DOHH2 (cell line): ENCODE measurements at regions not wholly inside any gene's neighbourhood (a gene's known extent, or its start where the extent isn't known, plus 50 kb on each side); places are given as distances from the start of the nearest gene placed in this dataset.

Experiments
- H3F3A ChIP-seq: fragments of 200-600 bp; sonication (generic), shearing (Covaris generic); 2 replicates; pipeline ENCODE4 v1.6.0; 2016; ENCODE audit warnings: antibody characterized with exemption, mild to moderate bottlenecking; ENCODE audit not compliant: control insufficient read depth, insufficient read depth
- H3K27ac ChIP-seq: fragments of 200-600 bp; sonication (generic); 2 replicates; pipeline ENCODE4 v1.5.1; 2014; ENCODE audit warnings: low read depth, mild to moderate bottlenecking, low read length, moderate library complexity
- H3K27me3 ChIP-seq: fragments of 200-600 bp; sonication (generic); 2 replicates; pipeline ENCODE4 v1.6.1; 2014; ENCODE audit warnings: mild to moderate bottlenecking, low read length, mixed read lengths; ENCODE audit not compliant: control insufficient read depth
- H3K36me3 ChIP-seq: fragments of 200-600 bp; sonication (generic); 2 replicates; pipeline ENCODE4 v1.6.1; 2014; ENCODE audit warnings: mild to moderate bottlenecking, low read length, moderate library complexity, mixed read lengths; ENCODE audit not compliant: control insufficient read depth
- H3K4me1 ChIP-seq: fragments of 200-600 bp; sonication (generic); 2 replicates; pipeline ENCODE4 v1.6.1; 2014; ENCODE audit warnings: mild to moderate bottlenecking, low read length, mixed read lengths; ENCODE audit not compliant: control insufficient read depth
- H3K4me2 ChIP-seq: fragments of 200-600 bp; sonication (generic); 2 replicates; pipeline ENCODE4 v1.6.0; 2014; ENCODE audit warnings: mild to moderate bottlenecking, low read length, moderate library complexity
- H3K4me3 ChIP-seq: fragments of 200-600 bp; sonication (generic); 2 replicates; pipeline ENCODE4 v1.5.1; 2014; ENCODE audit warnings: mild to moderate bottlenecking, low read length, mixed read lengths
- H3K79me2 ChIP-seq: fragments of 200-600 bp; sonication (generic); 2 replicates; pipeline ENCODE4 v1.6.1; 2014; ENCODE audit warnings: mild to moderate bottlenecking, low read length, mixed read lengths; ENCODE audit not compliant: control insufficient read depth
- H3K9me2 ChIP-seq: fragments of 200-600 bp; sonication (generic); replicated peaks from 2 replicates; pipeline ENCODE4 v1.6.1; 2014; ENCODE audit warnings: mild to moderate bottlenecking, low read length, mixed read lengths; ENCODE audit not compliant: control insufficient read depth
- H3K9me3 ChIP-seq: fragments of 200-600 bp; sonication (generic); 2 replicates; pipeline ENCODE4 v1.6.1; 2014; ENCODE audit warnings: antibody characterized with exemption, low read length, mixed read lengths; ENCODE audit not compliant: control insufficient read depth, insufficient read depth
- H4K20me1 ChIP-seq: fragments of 200-600 bp; sonication (generic); 2 replicates; pipeline ENCODE4 v1.6.0; 2014; ENCODE audit warnings: low read depth, mild to moderate bottlenecking, antibody characterized with exemption, low read length, moderate library complexity; ENCODE audit not compliant: control insufficient read depth, insufficient read depth
- EZH2phosphoT487 ChIP-seq: fragments of 200-600 bp; sonication (generic); IDR thresholded peaks from 2 replicates; pipeline ENCODE4 v1.6.1; 2017; ENCODE audit warnings: borderline replicate concordance, mild to moderate bottlenecking, antibody characterized with exemption, low read length, moderate library complexity, mixed read lengths
- TF ChIP-seq, protein P1 (sequence below): fragments of 200-600 bp; sonication (generic); IDR thresholded peaks from one replicate; pipeline ENCODE4 v1.5.1; 2014; ENCODE audit warnings: antibody characterized with exemption, mild to moderate bottlenecking, low read depth, low read length; ENCODE audit not compliant: poor library complexity, severe bottlenecking

- H3K4me3 ChIP-seq: no peak overlapping the region
- H3K79me2 ChIP-seq: no peaks in the 10 kb centered on the region
- no peaks in the 10 kb centered on the region for H3K36me3 ChIP-seq
- H3K4me1 ChIP-seq: no peaks in the 10 kb centered on the region
- no peaks in the 10 kb centered on the region for H3K9me3 ChIP-seq
- H3K27me3 ChIP-seq: no peaks in the 10 kb centered on the region
- TF ChIP-seq, protein P1, sequence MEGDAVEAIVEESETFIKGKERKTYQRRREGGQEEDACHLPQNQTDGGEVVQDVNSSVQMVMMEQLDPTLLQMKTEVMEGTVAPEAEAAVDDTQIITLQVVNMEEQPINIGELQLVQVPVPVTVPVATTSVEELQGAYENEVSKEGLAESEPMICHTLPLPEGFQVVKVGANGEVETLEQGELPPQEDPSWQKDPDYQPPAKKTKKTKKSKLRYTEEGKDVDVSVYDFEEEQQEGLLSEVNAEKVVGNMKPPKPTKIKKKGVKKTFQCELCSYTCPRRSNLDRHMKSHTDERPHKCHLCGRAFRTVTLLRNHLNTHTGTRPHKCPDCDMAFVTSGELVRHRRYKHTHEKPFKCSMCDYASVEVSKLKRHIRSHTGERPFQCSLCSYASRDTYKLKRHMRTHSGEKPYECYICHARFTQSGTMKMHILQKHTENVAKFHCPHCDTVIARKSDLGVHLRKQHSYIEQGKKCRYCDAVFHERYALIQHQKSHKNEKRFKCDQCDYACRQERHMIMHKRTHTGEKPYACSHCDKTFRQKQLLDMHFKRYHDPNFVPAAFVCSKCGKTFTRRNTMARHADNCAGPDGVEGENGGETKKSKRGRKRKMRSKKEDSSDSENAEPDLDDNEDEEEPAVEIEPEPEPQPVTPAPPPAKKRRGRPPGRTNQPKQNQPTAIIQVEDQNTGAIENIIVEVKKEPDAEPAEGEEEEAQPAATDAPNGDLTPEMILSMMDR: no peak
- TF ChIP-seq EZH2phosphoT487: no peak
- no peak overlapping the region for H3K4me2 ChIP-seq
- H3F3A ChIP-seq: no peaks in the 10 kb centered on the region
- no peak overlapping the region for H3K27ac ChIP-seq
- H3K9me2 ChIP-seq: no peaks in the 10 kb centered on the region
- H4K20me1 ChIP-seq: no peaks in the 10 kb centered on the region
Observed at GRCh38 chrX:46341767-46342322, 203.4 kb downstream of the ZNF674 start.

DNA sequence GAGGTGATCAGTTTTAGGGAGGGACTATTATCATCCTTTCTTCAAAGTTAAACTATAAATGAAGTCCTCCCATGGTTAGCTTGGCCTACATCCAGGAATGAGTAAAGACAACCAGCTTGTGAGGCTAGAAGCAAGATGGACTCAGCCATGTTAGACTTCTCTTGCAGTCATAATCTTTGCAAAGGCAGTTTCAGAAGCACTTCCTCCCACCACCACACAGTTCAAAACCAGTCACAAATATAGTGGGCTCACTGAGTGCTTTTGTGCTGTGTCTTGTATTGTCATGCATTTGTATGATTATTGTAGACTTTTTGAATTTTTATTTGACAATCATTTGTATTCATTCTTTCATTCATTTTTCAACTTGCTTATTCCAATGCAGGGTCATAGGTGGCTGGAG is 204.5 kb downstream of the ZNF674 start:
- no peaks in the 10 kb centered on the region for H3K79me2 ChIP-seq
- TF ChIP-seq, protein P1: no peak
- no peak for TF ChIP-seq EZH2phosphoT487
- no peak overlapping the region for H3K4me3 ChIP-seq
- no peaks in the 10 kb centered on the region for H3K4me1 ChIP-seq
- H3K9me2 ChIP-seq: no peaks in the 10 kb centered on the region
- no peaks in the 10 kb centered on the region for H3F3A ChIP-seq
- H3K36me3 ChIP-seq: no peaks in the 10 kb centered on the region
- H4K20me1 ChIP-seq: no peaks in the 10 kb centered on the region
- no peak overlapping the region for H3K4me2 ChIP-seq
- no peak overlapping the region for H3K27ac ChIP-seq
- no peaks in the 10 kb centered on the region for H3K27me3 ChIP-seq
- H3K9me3 ChIP-seq: no peaks in the 10 kb centered on the region

DNA sequence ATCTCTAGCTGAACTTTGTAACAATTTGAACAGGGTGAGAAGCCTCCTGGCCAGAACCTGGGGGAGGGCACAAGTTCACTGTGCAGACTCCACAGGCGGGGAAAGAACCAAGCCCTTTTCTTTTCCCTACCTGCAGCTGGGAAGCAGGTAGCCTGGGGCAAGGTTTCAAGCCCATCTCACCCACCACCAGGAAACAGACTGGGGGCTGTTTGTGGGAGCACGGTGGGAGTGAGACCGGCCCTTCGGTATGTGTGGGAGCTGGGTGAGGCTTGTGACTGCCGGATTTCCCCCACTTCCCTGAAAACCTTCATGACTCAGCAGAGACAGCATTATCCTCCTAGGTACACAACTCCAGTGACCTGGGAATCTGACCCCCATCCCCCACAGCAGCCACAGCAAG is 211.7 kb downstream of the ZNF674 start:
- TF ChIP-seq, protein P1: no peak
- no peak for TF ChIP-seq EZH2phosphoT487
- H3K27ac ChIP-seq: no peak overlapping the region
- no peaks in the 10 kb centered on the region for H3K9me3 ChIP-seq
- no peaks in the 10 kb centered on the region for H3F3A ChIP-seq
- H3K79me2 ChIP-seq: no peaks in the 10 kb centered on the region
- no peaks in the 10 kb centered on the region for H3K9me2 ChIP-seq
- no peaks in the 10 kb centered on the region for H4K20me1 ChIP-seq
- no peaks in the 10 kb centered on the region for H3K36me3 ChIP-seq
- H3K4me2 ChIP-seq: no peak overlapping the region
- no peaks in the 10 kb centered on the region for H3K4me1 ChIP-seq
- H3K27me3 ChIP-seq: no peaks in the 10 kb centered on the region
- no peak overlapping the region for H3K4me3 ChIP-seq
